Fibroblast of lung (primary cell): ENCODE measurements at regions not wholly inside any gene's neighbourhood (a gene's known extent, or its start where the extent isn't known, plus 50 kb on each side); places are given as distances from the start of the nearest gene placed in this dataset.

Experiments
- DNase-seq, 2 donors: peaks; one replicate each; pipeline versions ENCODE4 v3.0.0 to v3.0.0-alpha.2; 2010; ENCODE audit warnings: low read depth in 2 of 2
- H2AFZ ChIP-seq: 2 replicates; pipeline ENCODE4 v1.5.1; 2012; ENCODE audit warnings: low read length, control low read depth, inconsistent platforms
- H3K27ac ChIP-seq: 2 replicates; pipeline ENCODE4 v1.5.1; 2011; ENCODE audit warnings: low read length, control low read depth; ENCODE audit not compliant: insufficient read depth
- H3K27me3 ChIP-seq: 2 replicates; pipeline ENCODE4 v1.5.1; 2011; ENCODE audit warnings: mild to moderate bottlenecking, low read length; ENCODE audit not compliant: control insufficient read depth, insufficient read depth
- H3K36me3 ChIP-seq: 2 replicates; pipeline ENCODE4 v1.5.1; 2011; ENCODE audit warnings: low read length; ENCODE audit not compliant: control insufficient read depth, insufficient read depth
- H3K4me1 ChIP-seq: 2 replicates; pipeline ENCODE4 v1.5.1; 2011; ENCODE audit warnings: low read length; ENCODE audit not compliant: control insufficient read depth, insufficient read depth; ENCODE audit errors: extremely low read depth
- H3K4me2 ChIP-seq: 2 replicates; pipeline ENCODE4 v1.5.1; 2011; ENCODE audit warnings: low read length, control low read depth; ENCODE audit not compliant: insufficient read depth; ENCODE audit errors: extremely low read depth
- H3K4me3 ChIP-seq, 4 experiments: fragments of 200-600 bp in 1 of 4; sonication (generic) in 1 of 4; replicated peaks in 1 of 4; 2 replicates each; pipeline ENCODE4 v1.5.1; 2011 to 2016; ENCODE audit warnings: low read length in 4 of 4, low read depth in 3 of 4, mild to moderate bottlenecking in 3 of 4, control low read depth in 2 of 4, inconsistent platforms in 1 of 4, mixed read lengths in 1 of 4; ENCODE audit not compliant: insufficient read depth in 1 of 4; ENCODE audit errors: control extremely low read depth in 1 of 4
- H3K79me2 ChIP-seq: 2 replicates; pipeline ENCODE4 v1.5.1; 2012; ENCODE audit warnings: mild to moderate bottlenecking, low read length, inconsistent platforms; ENCODE audit not compliant: control insufficient read depth, insufficient read depth
- H3K9ac ChIP-seq: 2 replicates; pipeline ENCODE4 v1.5.1; 2011; ENCODE audit warnings: mild to moderate bottlenecking, low read length, control low read depth; ENCODE audit not compliant: insufficient read depth
- H3K9me3 ChIP-seq: 2 replicates; pipeline ENCODE4 v1.5.1; 2012; ENCODE audit warnings: low read depth, low read length; ENCODE audit not compliant: control insufficient read depth, insufficient read depth
- H4K20me1 ChIP-seq: 2 replicates; pipeline ENCODE4 v1.5.1; 2011; ENCODE audit warnings: low read length; ENCODE audit not compliant: control insufficient read depth, insufficient read depth; ENCODE audit errors: extremely low read depth
- CTCF ChIP-seq, 2 donors: IDR thresholded peaks in 1 of 2; conservative IDR thresholded peaks in 1 of 2; 1 replicate in 1 of 2; 2 replicates in 1 of 2; pipeline ENCODE4 v1.5.1; 2011 to 2012; ENCODE audit warnings: low read length in 2 of 2, control low read depth in 1 of 2, inconsistent platforms in 1 of 2, low read depth in 1 of 2, mild to moderate bottlenecking in 1 of 2
- EZH2 ChIP-seq: IDR thresholded peaks from 2 replicates; pipeline ENCODE4 v1.5.1; 2012; ENCODE audit warnings: low read length, control low read depth, mild to moderate bottlenecking; ENCODE audit errors: missing control alignments

DNA sequence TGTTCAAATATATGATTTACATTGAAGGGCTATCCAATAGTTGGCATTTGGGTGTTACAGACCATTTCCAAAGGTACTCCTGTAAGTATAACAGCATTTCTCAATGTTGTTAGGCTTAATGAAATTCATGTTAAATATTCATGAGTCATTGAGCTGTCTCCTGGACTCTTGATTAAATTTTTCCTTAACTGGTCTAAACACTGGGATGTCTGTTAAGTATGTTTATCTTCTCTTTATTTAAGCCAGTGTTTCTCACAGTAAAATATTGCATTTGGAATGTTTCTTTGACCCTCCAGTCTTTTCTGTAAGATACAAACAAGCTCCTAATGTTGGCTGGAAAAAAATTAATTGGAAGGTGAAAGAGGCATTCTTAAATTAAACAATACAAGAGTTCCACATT is 402.5 kb upstream of the HTR2A start:
- Histone ChIP-seq H3K9me3 (no peaks in the 10 kb centered on the region), H3K4me1 (no peaks in the 10 kb centered on the region), H3K4me3 (no peak overlapping the region), H3K4me2 (no peak overlapping the region), H4K20me1 (no peaks in the 10 kb centered on the region), H3K27me3 (no peaks in the 10 kb centered on the region), H3K9ac (no peak overlapping the region), H3K79me2 (no peaks in the 10 kb centered on the region), H3K36me3 (no peaks in the 10 kb centered on the region), H3K27ac (no peak overlapping the region), H2AFZ (no peak overlapping the region)
- TF ChIP-seq CTCF (conservative IDR thresholded peaks at IDR 0.05 in 1 of 2, IDR thresholded peaks at IDR 0.05 in 1 of 2; ENCODE audit: low read depth in 1 of 2, low read length in 2 of 2), result no peak
- TF ChIP-seq EZH2, result no peak
- DNase-seq, result peak; percentile 46 to 60

- Histone ChIP-seq H3K79me2 (no peaks in the 10 kb centered on the region), H2AFZ (no peak overlapping the region), H3K9ac (no peak overlapping the region), H3K4me1 (no peaks in the 10 kb centered on the region), H3K4me3 (no peak overlapping the region), H3K27me3 (no peaks in the 10 kb centered on the region), H3K9me3 (no peaks in the 10 kb centered on the region), H3K36me3 (no peaks in the 10 kb centered on the region), H3K4me2 (no peak overlapping the region), H4K20me1 (no peaks in the 10 kb centered on the region), H3K27ac (no peak overlapping the region)
- peak; percentile 39 to 71 for DNase-seq
- no peak for TF ChIP-seq EZH2
- no peak for TF ChIP-seq CTCF (conservative IDR thresholded peaks at IDR 0.05 in 1 of 2, IDR thresholded peaks at IDR 0.05 in 1 of 2; ENCODE audit: low read depth in 1 of 2, low read length in 2 of 2)
These were observed 401.7 kb upstream of the HTR2A start for GRCh38 chr13:47298506-47298905.

- no peak overlapping the region for H3K9ac ChIP-seq
- no peak overlapping the region for H2AFZ ChIP-seq
- no peaks in the 10 kb centered on the region for H3K27me3 ChIP-seq
- no peaks in the 10 kb centered on the region for H3K36me3 ChIP-seq
- TF ChIP-seq EZH2 (no peak), CTCF (conservative IDR thresholded peaks at IDR 0.05 in 1 of 2, IDR thresholded peaks at IDR 0.05 in 1 of 2; ENCODE audit: low read depth in 1 of 2, low read length in 2 of 2) (no peak)
- peak in 1 of 2 donors; percentile 21 for DNase-seq
- H3K27ac ChIP-seq, result no peak overlapping the region
- no peaks in the 10 kb centered on the region for H4K20me1 ChIP-seq
- no peaks in the 10 kb centered on the region for H3K79me2 ChIP-seq
- H3K4me3 ChIP-seq, result no peak overlapping the region
- H3K9me3 ChIP-seq, result no peaks in the 10 kb centered on the region
- H3K4me2 ChIP-seq, result no peak overlapping the region
- H3K4me1 ChIP-seq, result no peaks in the 10 kb centered on the region
These were observed 397.8 kb upstream of the HTR2A start for GRCh38 chr13:47294691-47295090.
